ENCODE measurements at regions not wholly inside any gene's neighbourhood (a gene's known extent, or its start where the extent isn't known, plus 50 kb on each side); places are given as distances from the start of the nearest gene placed in this dataset.

DNA sequence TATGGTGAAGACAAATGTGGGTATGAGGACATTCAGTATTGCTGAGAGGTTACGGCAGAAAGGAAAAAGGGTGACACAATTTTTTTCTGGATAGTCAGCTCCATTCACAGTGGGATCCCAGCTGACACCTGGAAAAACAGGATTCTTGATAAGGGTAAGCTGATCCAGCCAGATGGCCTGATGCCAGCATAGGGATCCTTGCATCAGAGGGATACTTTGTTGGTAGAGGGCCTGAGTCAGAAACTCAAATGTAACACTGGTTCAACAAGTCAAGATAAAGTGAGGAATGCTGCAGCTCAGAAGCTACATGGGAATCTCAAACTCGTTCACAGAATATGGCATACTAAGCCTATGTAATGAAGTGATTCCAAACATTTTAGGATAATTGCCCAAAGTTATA lies 726.7 kb downstream of the C4orf33 start:
- intact Hi-C loops (cut with DNase I): no loop called here
- H3K4me3 ChIP-seq: no peak overlapping the region
- TF ChIP-seq POLR2AphosphoS5 (IDR thresholded peaks at IDR 0.05; ENCODE audit: insufficient read depth in 1 of 2, low read depth in 1 of 2) (no peak), POLR2A (IDR thresholded peaks at IDR 0.05) (no peak)
- TF ChIP-seq, protein P1, sequence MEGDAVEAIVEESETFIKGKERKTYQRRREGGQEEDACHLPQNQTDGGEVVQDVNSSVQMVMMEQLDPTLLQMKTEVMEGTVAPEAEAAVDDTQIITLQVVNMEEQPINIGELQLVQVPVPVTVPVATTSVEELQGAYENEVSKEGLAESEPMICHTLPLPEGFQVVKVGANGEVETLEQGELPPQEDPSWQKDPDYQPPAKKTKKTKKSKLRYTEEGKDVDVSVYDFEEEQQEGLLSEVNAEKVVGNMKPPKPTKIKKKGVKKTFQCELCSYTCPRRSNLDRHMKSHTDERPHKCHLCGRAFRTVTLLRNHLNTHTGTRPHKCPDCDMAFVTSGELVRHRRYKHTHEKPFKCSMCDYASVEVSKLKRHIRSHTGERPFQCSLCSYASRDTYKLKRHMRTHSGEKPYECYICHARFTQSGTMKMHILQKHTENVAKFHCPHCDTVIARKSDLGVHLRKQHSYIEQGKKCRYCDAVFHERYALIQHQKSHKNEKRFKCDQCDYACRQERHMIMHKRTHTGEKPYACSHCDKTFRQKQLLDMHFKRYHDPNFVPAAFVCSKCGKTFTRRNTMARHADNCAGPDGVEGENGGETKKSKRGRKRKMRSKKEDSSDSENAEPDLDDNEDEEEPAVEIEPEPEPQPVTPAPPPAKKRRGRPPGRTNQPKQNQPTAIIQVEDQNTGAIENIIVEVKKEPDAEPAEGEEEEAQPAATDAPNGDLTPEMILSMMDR (IDR thresholded peaks at IDR 0.05): no peak
- H3K4me1 ChIP-seq: no peaks in the 10 kb centered on the region
- DNase-seq (ENCODE audit: extremely low spot score in 2 of 2): no peak
- no peaks in the 10 kb centered on the region for H3K9me3 ChIP-seq
- no peaks in the 10 kb centered on the region for H3K36me3 ChIP-seq
- no peak overlapping the region for H3K27ac ChIP-seq
- H3K27me3 ChIP-seq: no peaks in the 10 kb centered on the region

DNA sequence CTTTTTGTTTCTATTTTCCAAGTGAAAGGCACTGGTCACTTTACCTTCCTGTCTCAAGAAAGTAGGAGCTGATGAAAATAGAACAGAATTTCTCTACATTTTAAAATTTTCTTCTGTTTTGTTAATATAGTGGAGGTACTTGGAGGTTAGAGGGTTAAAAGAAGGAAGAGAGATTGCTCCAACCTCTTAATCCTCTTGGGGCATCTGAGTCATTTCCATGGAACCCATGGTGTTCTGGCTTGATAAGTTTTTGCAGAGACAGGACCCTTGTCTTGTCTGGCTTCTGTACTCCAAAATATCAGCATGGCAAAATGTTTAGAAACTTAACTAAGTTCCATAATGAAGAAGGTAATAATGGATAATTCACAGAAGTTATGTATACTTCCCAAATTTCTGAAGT lies 727.2 kb downstream of the C4orf33 start:
- intact Hi-C loops (cut with DNase I): no loop called here
- TF ChIP-seq POLR2A (IDR thresholded peaks at IDR 0.05) (no peak), POLR2AphosphoS5 (IDR thresholded peaks at IDR 0.05; ENCODE audit: insufficient read depth in 1 of 2, low read depth in 1 of 2) (no peak)
- TF ChIP-seq, protein P1 (IDR thresholded peaks at IDR 0.05): no peak
- Histone ChIP-seq H3K9me3 (no peaks in the 10 kb centered on the region), H3K27ac (no peak overlapping the region), H3K27me3 (no peaks in the 10 kb centered on the region), H3K36me3 (no peaks in the 10 kb centered on the region), H3K4me1 (no peaks in the 10 kb centered on the region), H3K4me3 (no peak overlapping the region)
- no peak for DNase-seq (ENCODE audit: extremely low spot score in 2 of 2)

DNA sequence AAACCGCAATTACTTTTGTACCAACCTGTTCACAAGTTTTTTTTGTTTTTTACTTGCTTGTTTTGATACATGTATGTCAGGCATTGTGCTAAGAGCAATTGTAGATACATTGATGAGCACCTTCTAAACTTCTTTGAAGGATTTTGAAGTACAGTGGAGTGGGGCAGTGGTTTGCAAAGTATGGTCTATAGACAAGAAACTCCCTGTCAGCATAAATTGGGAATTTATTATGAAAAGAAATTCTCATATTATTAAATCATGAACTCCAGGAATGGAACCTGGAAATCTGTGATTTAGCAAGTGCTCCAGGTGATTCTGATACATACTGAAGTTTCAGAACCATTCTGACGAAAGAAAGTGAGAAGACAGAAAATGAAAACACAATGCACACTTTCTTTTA lies 733.4 kb downstream of the C4orf33 start:
- Histone ChIP-seq H3K4me3 (no peak overlapping the region), H3K27me3 (no peaks in the 10 kb centered on the region), H3K36me3 (no peaks in the 10 kb centered on the region), H3K27ac (no peak overlapping the region), H3K9me3 (no peaks in the 10 kb centered on the region), H3K4me1 (no peaks in the 10 kb centered on the region)
- TF ChIP-seq, protein P1 (IDR thresholded peaks at IDR 0.05): no peak
- TF ChIP-seq POLR2AphosphoS5 (IDR thresholded peaks at IDR 0.05; ENCODE audit: insufficient read depth in 1 of 2, low read depth in 1 of 2): no peak
- no peak for TF ChIP-seq POLR2A (IDR thresholded peaks at IDR 0.05)
- intact Hi-C loops (cut with DNase I): no loop called here
- DNase-seq (ENCODE audit: extremely low spot score in 2 of 2): no peak

DNA sequence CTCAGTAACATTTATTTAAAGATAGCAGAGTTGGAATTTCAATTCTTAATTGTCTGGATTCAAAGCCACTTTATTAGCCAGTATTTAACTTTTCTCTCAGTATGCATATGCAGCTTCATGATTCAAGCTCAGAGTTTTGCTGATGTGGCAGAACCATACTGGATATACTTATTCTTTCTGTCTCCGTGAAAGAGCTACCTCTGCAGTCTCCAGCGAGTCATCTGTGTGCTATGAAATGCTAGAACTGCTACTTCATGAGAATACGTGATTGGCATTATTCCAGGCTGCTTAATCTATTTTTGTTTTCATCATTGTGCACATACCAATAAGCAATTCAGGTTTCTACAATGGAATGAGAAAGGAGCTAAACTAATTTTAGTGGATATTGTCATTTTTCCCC lies 743.7 kb downstream of the C4orf33 start:
- TF ChIP-seq POLR2AphosphoS5 (IDR thresholded peaks at IDR 0.05; ENCODE audit: insufficient read depth in 1 of 2, low read depth in 1 of 2): no peak
- Histone ChIP-seq H3K4me1 (peaks cover 3% of the 10 kb centered on the region), H3K27me3 (no peaks in the 10 kb centered on the region), H3K36me3 (no peaks in the 10 kb centered on the region), H3K27ac (no peak overlapping the region), H3K4me3 (no peak overlapping the region), H3K9me3 (no peaks in the 10 kb centered on the region)
- DNase-seq (ENCODE audit: extremely low spot score in 2 of 2): no peak
- intact Hi-C loops (cut with DNase I): no loop called here

DNA sequence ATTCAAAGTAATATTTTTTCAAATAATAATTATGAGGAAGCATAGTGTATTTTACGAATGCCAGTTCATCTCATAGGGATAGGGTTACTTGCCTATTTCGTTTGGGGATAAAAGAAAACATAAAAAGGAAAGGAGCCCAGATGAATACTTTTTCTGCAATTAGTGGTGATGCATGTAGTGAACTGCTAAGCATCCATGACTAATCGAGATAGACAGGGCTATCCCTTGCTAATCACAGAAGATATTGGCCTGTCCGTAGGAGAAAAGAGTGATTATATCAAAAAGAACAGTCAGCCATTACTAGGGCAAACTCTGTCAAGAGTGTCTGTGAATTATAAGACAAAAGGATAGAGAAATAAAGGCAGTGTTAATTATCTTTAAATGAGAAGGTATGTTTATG lies 746.1 kb downstream of the C4orf33 start:
- intact Hi-C loops (cut with DNase I): no loop called here

More for the DNA sequence above, 746.1 kb downstream of the C4orf33 start:
- no peak for DNase-seq (ENCODE audit: extremely low spot score in 2 of 2)
- Histone ChIP-seq H3K36me3 (no peaks in the 10 kb centered on the region), H3K4me1 (peaks cover 3% of the 10 kb centered on the region), H3K27me3 (no peaks in the 10 kb centered on the region), H3K27ac (no peak overlapping the region), H3K9me3 (no peaks in the 10 kb centered on the region), H3K4me3 (no peak overlapping the region)
- TF ChIP-seq POLR2A (IDR thresholded peaks at IDR 0.05): no peak
- TF ChIP-seq, protein P1 (IDR thresholded peaks at IDR 0.05): no peak

All from vagina (tissue), 2 donors.